GM23338 (cell line): ENCODE measurements at regions not wholly inside any gene's neighbourhood (a gene's known extent, or its start where the extent isn't known, plus 50 kb on each side); places are given as distances from the start of the nearest gene placed in this dataset.

ENCODE experiments used
- ATAC-seq: fragments of 200-7000 bp; cut with Tn5 transposase; 3 replicates; pipeline ENCODE4 v1.9.1; 2020
- DNase-seq: peaks from one replicate; pipeline ENCODE4 v3.0.0-alpha.2; 2015; ENCODE audit warnings: low spot score
- H2AFZ ChIP-seq: fragments of 200-600 bp; sonication (generic); 2 replicates; pipeline ENCODE4 v1.8.0; 2016; ENCODE audit warnings: antibody characterized with exemption, mild to moderate bottlenecking, moderate library complexity
- H3F3A ChIP-seq: fragments of 200-600 bp; sonication (generic); replicated peaks from 2 replicates; pipeline ENCODE4 v1.8.0; 2017; ENCODE audit warnings: antibody characterized with exemption, mixed run types, low read depth
- H3K27ac ChIP-seq: fragments of 200-600 bp; sonication (generic); 2 replicates; pipeline ENCODE4 v1.6.1; 2016; ENCODE audit warnings: low read depth
- H3K27me3 ChIP-seq: fragments of 200-600 bp; sonication (generic); 2 replicates; pipeline ENCODE4 v1.8.0; 2016; ENCODE audit warnings: mild to moderate bottlenecking, mixed run types, moderate library complexity; ENCODE audit not compliant: insufficient read depth
- H3K36me3 ChIP-seq: fragments of 200-600 bp; sonication (generic); 2 replicates; pipeline ENCODE4 v1.8.0; 2016; ENCODE audit warnings: mild to moderate bottlenecking; ENCODE audit not compliant: insufficient read depth
- H3K4me1 ChIP-seq: fragments of 200-600 bp; sonication (generic); 2 replicates; pipeline ENCODE4 v1.8.0; 2016; ENCODE audit warnings: mild to moderate bottlenecking, moderate library complexity; ENCODE audit not compliant: insufficient read depth
- H3K4me2 ChIP-seq: fragments of 200-600 bp; sonication (generic); 2 replicates; pipeline ENCODE4 v1.7.1; 2017; ENCODE audit warnings: mixed run types
- H3K4me3 ChIP-seq: fragments of 200-600 bp; sonication (generic); 2 replicates; pipeline ENCODE4 v1.6.1; 2016; ENCODE audit warnings: mixed run types
- H3K79me2 ChIP-seq: fragments of 200-600 bp; sonication (generic); replicated peaks from 2 replicates; pipeline ENCODE4 v1.8.0; 2017; ENCODE audit warnings: mild to moderate bottlenecking; ENCODE audit not compliant: insufficient read depth
- H3K9me2 ChIP-seq: fragments of 200-600 bp; sonication (generic); 2 replicates; pipeline ENCODE4 v1.8.0; 2017; ENCODE audit not compliant: insufficient read depth
- H4K20me1 ChIP-seq: fragments of 200-600 bp; sonication (generic); replicated peaks from 2 replicates; pipeline ENCODE4 v1.8.0; 2017; ENCODE audit warnings: mild to moderate bottlenecking; ENCODE audit not compliant: insufficient read depth
- H3K27ac Mint-ChIP-seq: 2 replicates; pipeline ENCODE4 v1.8.0; 2020; ENCODE audit warnings: inconsistent platforms, mild to moderate bottlenecking, moderate library complexity, mixed read lengths
- H3K27me3 Mint-ChIP-seq: 3 replicates; pipeline ENCODE4 v1.8.0; 2022; ENCODE audit warnings: low read depth, mild to moderate bottlenecking, moderate library complexity, mixed read lengths, inconsistent platforms; ENCODE audit not compliant: insufficient read depth, poor library complexity
- H3K36me3 Mint-ChIP-seq: 3 replicates; pipeline ENCODE4 v1.8.0; 2021; ENCODE audit warnings: low read depth, mild to moderate bottlenecking, inconsistent platforms, moderate library complexity, mixed read lengths
- H3K4me1 Mint-ChIP-seq: 3 replicates; pipeline ENCODE4 v1.8.0; 2020; ENCODE audit warnings: mild to moderate bottlenecking, inconsistent platforms, mixed read lengths
- H3K4me3 Mint-ChIP-seq: 3 replicates; pipeline ENCODE4 v1.8.0; 2021; ENCODE audit warnings: moderate library complexity, mild to moderate bottlenecking, inconsistent platforms, mixed read lengths
- H3K9me3 Mint-ChIP-seq: 3 replicates; pipeline ENCODE4 v1.8.0; 2020; ENCODE audit warnings: moderate library complexity, mild to moderate bottlenecking, inconsistent platforms, mixed read lengths
- CREB1 ChIP-seq: fragments of 250-450 bp; sonication (Bioruptor Pico); IDR thresholded peaks from 2 replicates; pipeline ENCODE4 v1.5.0; 2020; ENCODE audit warnings: low read depth, mild to moderate bottlenecking, moderate library complexity
- EZH2phosphoT487 ChIP-seq: fragments of 200-600 bp; sonication (generic); IDR thresholded peaks from one replicate; pipeline ENCODE4 v1.8.1; 2018; ENCODE audit warnings: antibody characterized with exemption; ENCODE audit not compliant: unreplicated experiment
- NANOG ChIP-seq: IDR thresholded peaks from 2 replicates; pipeline ENCODE4 v1.6.1; 2016; ENCODE audit warnings: antibody characterized with exemption, borderline replicate concordance
- POLR2AphosphoS5 ChIP-seq: IDR thresholded peaks from 2 replicates; pipeline ENCODE4 v1.6.1; 2016; ENCODE audit warnings: antibody characterized with exemption, low read depth
- ZNF114 ChIP-seq: fragments of 250-450 bp; sonication (Bioruptor Pico); IDR thresholded peaks from 2 replicates; pipeline ENCODE4 v1.5.0; 2020; ENCODE audit warnings: mild to moderate bottlenecking, moderate library complexity
- TF ChIP-seq, protein P1 (sequence below): fragments of 250-450 bp; sonication (Bioruptor Pico); IDR thresholded peaks from 2 replicates; pipeline ENCODE4 v1.5.0; 2020; ENCODE audit warnings: mild to moderate bottlenecking, moderate library complexity
- TF ChIP-seq, protein P2 (sequence below): IDR thresholded peaks from 2 replicates; pipeline ENCODE4 v1.6.1; 2016; ENCODE audit warnings: antibody characterized with exemption
- TF ChIP-seq, protein P3 (sequence below), 2 experiments: fragments of 200-600 bp in 1 of 2; sonication (generic) in 1 of 2; conservative IDR thresholded peaks; 2 replicates each; pipeline versions ENCODE4 v1.5.1 to v1.6.1; 2016 to 2017; ENCODE audit warnings: antibody characterized with exemption in 2 of 2, low read depth in 2 of 2, mild to moderate bottlenecking in 2 of 2, moderate library complexity in 1 of 2

DNA sequence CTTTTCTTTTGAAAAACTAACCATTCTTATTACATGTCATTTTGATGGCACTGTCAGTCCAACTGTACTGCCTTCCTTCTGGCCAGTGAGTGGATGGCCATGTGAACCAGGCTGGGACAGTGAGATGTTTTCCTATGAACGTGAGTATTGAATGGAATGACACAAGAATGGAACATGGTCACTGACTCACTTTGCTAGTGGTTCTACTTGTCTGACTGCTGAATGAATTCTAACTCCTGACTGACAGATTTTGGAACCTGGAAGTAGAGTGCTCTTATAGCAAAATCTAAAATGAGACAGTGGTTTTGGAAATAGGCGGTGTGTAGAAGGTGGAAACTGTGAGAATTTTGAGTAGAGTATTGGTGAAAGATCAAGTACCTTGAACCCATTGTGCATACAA is 606.9 kb upstream of the KCNMB2 start:
- H3K4me3 Mint-ChIP-seq: no peak overlapping the region

More for the DNA sequence above, 606.9 kb upstream of the KCNMB2 start:
- Mint-ChIP-seq H3K9me3 (no peaks in the 10 kb centered on the region), H3K36me3 (no peaks in the 10 kb centered on the region), H3K4me1 (0 out of 3 replicates have a peak, but pooled peaks cover 2% of the 10 kb centered on the region), H3K27ac (peak overlapping the region; percentile 13; the same call in 1 of the 2 replicates), H3K27me3 (peaks cover 2% of the 10 kb centered on the region)
- H3K9me2 ChIP-seq: 0 out of 2 replicates have a peak, but pooled peaks cover 3% of the 10 kb centered on the region
- H3F3A ChIP-seq: no peaks in the 10 kb centered on the region
- H3K4me3 ChIP-seq: no peak overlapping the region
- no peaks in the 10 kb centered on the region for H3K27me3 ChIP-seq
- no peak overlapping the region for H3K4me2 ChIP-seq
- no peaks in the 10 kb centered on the region for H3K79me2 ChIP-seq
- H3K27ac ChIP-seq: no peak overlapping the region
- TF ChIP-seq, protein P1, sequence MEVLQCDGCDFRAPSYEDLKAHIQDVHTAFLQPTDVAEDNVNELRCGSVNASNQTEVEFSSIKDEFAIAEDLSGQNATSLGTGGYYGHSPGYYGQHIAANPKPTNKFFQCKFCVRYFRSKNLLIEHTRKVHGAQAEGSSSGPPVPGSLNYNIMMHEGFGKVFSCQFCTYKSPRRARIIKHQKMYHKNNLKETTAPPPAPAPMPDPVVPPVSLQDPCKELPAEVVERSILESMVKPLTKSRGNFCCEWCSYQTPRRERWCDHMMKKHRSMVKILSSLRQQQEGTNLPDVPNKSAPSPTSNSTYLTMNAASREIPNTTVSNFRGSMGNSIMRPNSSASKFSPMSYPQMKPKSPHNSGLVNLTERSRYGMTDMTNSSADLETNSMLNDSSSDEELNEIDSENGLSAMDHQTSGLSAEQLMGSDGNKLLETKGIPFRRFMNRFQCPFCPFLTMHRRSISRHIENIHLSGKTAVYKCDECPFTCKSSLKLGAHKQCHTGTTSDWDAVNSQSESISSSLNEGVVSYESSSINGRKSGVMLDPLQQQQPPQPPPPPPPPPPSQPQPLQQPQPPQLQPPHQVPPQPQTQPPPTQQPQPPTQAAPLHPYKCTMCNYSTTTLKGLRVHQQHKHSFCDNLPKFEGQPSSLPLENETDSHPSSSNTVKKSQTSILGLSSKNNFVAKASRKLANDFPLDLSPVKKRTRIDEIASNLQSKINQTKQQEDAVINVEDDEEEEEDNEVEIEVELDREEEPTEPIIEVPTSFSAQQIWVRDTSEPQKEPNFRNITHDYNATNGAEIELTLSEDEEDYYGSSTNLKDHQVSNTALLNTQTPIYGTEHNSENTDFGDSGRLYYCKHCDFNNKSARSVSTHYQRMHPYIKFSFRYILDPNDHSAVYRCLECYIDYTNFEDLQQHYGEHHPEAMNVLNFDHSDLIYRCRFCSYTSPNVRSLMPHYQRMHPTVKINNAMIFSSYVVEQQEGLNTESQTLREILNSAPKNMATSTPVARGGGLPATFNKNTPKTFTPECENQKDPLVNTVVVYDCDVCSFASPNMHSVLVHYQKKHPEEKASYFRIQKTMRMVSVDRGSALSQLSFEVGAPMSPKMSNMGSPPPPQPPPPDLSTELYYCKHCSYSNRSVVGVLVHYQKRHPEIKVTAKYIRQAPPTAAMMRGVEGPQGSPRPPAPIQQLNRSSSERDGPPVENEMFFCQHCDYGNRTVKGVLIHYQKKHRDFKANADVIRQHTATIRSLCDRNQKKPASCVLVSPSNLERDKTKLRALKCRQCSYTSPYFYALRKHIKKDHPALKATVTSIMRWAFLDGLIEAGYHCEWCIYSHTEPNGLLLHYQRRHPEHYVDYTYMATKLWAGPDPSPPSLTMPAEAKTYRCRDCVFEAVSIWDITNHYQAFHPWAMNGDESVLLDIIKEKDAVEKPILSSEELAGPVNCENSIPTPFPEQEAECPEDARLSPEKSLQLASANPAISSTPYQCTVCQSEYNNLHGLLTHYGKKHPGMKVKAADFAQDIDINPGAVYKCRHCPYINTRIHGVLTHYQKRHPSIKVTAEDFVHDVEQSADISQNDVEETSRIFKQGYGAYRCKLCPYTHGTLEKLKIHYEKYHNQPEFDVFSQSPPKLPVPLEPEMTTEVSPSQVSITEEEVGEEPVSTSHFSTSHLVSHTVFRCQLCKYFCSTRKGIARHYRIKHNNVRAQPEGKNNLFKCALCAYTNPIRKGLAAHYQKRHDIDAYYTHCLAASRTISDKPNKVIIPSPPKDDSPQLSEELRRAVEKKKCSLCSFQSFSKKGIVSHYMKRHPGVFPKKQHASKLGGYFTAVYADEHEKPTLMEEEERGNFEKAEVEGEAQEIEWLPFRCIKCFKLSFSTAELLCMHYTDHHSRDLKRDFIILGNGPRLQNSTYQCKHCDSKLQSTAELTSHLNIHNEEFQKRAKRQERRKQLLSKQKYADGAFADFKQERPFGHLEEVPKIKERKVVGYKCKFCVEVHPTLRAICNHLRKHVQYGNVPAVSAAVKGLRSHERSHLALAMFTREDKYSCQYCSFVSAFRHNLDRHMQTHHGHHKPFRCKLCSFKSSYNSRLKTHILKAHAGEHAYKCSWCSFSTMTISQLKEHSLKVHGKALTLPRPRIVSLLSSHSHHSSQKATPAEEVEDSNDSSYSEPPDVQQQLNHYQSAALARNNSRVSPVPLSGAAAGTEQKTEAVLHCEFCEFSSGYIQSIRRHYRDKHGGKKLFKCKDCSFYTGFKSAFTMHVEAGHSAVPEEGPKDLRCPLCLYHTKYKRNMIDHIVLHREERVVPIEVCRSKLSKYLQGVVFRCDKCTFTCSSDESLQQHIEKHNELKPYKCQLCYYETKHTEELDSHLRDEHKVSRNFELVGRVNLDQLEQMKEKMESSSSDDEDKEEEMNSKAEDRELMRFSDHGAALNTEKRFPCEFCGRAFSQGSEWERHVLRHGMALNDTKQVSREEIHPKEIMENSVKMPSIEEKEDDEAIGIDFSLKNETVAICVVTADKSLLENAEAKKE (CRISPR knock-in tag): no peak
- TF ChIP-seq, protein P2, sequence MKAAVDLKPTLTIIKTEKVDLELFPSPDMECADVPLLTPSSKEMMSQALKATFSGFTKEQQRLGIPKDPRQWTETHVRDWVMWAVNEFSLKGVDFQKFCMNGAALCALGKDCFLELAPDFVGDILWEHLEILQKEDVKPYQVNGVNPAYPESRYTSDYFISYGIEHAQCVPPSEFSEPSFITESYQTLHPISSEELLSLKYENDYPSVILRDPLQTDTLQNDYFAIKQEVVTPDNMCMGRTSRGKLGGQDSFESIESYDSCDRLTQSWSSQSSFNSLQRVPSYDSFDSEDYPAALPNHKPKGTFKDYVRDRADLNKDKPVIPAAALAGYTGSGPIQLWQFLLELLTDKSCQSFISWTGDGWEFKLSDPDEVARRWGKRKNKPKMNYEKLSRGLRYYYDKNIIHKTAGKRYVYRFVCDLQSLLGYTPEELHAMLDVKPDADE: no peak
- TF ChIP-seq POLR2AphosphoS5 (no peak), EZH2phosphoT487 (no peak), CREB1 (CRISPR knock-in tag) (no peak), NANOG (no peak), ZNF114 (CRISPR knock-in tag) (no peak)
- TF ChIP-seq, protein P3, sequence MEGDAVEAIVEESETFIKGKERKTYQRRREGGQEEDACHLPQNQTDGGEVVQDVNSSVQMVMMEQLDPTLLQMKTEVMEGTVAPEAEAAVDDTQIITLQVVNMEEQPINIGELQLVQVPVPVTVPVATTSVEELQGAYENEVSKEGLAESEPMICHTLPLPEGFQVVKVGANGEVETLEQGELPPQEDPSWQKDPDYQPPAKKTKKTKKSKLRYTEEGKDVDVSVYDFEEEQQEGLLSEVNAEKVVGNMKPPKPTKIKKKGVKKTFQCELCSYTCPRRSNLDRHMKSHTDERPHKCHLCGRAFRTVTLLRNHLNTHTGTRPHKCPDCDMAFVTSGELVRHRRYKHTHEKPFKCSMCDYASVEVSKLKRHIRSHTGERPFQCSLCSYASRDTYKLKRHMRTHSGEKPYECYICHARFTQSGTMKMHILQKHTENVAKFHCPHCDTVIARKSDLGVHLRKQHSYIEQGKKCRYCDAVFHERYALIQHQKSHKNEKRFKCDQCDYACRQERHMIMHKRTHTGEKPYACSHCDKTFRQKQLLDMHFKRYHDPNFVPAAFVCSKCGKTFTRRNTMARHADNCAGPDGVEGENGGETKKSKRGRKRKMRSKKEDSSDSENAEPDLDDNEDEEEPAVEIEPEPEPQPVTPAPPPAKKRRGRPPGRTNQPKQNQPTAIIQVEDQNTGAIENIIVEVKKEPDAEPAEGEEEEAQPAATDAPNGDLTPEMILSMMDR (conservative IDR thresholded peaks at IDR 0.05; ENCODE audit: low read depth in 2 of 2): no peak
- DNase-seq (no peak), ATAC-seq (no peak)
- no peaks in the 10 kb centered on the region for H3K36me3 ChIP-seq
- no peak overlapping the region for H2AFZ ChIP-seq
- no peaks in the 10 kb centered on the region for H4K20me1 ChIP-seq
- no peaks in the 10 kb centered on the region for H3K4me1 ChIP-seq
